T-helper 17 cell (primary cell): ENCODE measurements at regions not wholly inside any gene's neighbourhood (a gene's known extent, or its start where the extent isn't known, plus 50 kb on each side); places are given as distances from the start of the nearest gene placed in this dataset.

ENCODE experiments used
- ATAC-seq: fragments of 150-1000 bp; cut with Tn5 transposase; 2 replicates; pipeline ENCODE4 v1.10.0; 2021; ENCODE audit warnings: mild to moderate bottlenecking, moderate library complexity
- DNase-seq, 3 donors: peaks; one replicate each; pipeline versions ENCODE4 v3.0.0 to v3.0.0-alpha.2; 2020 to 2021
- H3K9me3 ChIP-seq: one replicate; pipeline ENCODE4 v1.7.0; 2013; ENCODE audit warnings: low read length, mild to moderate bottlenecking; ENCODE audit not compliant: control insufficient read depth, poor library complexity, severe bottlenecking
- H3K27ac Mint-ChIP-seq: one replicate; pipeline ENCODE4 v1.8.0; 2022; ENCODE audit warnings: mild to moderate bottlenecking, moderate library complexity, mixed read lengths
- H3K27me3 Mint-ChIP-seq: one replicate; pipeline ENCODE4 v1.8.0; 2022; ENCODE audit warnings: mixed read lengths
- H3K36me3 Mint-ChIP-seq: one replicate; pipeline ENCODE4 v1.8.0; 2022; ENCODE audit warnings: low read depth, mixed read lengths
- H3K4me1 Mint-ChIP-seq: one replicate; pipeline ENCODE4 v1.8.0; 2022; ENCODE audit warnings: mild to moderate bottlenecking, mixed read lengths
- H3K4me3 Mint-ChIP-seq: one replicate; pipeline ENCODE4 v1.8.0; 2022; ENCODE audit warnings: mild to moderate bottlenecking, moderate library complexity, mixed read lengths

DNA sequence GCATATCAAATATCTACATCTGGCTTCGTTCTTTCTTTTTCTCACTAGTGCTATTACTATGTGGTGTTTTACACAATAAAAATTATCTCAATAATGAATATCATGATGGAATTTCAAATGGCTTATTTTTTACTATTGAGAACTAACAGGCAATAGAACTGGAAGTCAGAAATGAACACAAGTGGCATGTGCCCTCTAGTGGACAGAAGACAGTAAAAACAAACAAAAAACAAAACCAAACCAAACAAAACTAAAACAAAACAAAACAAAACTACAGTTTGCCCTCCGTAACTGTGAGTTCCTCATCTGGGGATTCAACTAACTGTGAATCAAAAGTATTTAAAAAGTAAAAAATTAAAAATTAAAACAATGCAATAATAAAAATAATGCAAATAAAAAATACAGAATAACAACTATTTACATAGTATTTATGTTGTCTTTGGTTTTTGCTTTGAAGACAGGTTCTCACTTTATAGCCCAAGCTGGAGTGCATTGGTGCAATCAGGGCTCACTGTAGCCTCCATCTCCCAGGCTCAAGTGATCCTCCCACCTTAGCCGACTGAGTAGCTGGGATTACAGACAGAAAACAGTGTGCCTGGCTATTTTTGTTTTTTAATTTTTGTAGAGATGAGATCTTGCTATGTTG lies 195.6 kb upstream of the TACR3 start:
- Mint-ChIP-seq H3K36me3 (no peaks in the 10 kb centered on the region), H3K27me3 (no peaks in the 10 kb centered on the region), H3K27ac (no peak overlapping the region), H3K4me1 (no peaks in the 10 kb centered on the region), H3K4me3 (no peak overlapping the region)
- no peak for ATAC-seq
- no peak for DNase-seq
- no peaks in the 10 kb centered on the region for H3K9me3 ChIP-seq

- no peaks in the 10 kb centered on the region for H3K27me3 Mint-ChIP-seq
- no peak for DNase-seq
- H3K27ac Mint-ChIP-seq = no peak overlapping the region
- ATAC-seq = no peak
- H3K4me1 Mint-ChIP-seq = no peaks in the 10 kb centered on the region
- no peaks in the 10 kb centered on the region for H3K9me3 ChIP-seq
- no peaks in the 10 kb centered on the region for H3K36me3 Mint-ChIP-seq
- H3K4me3 Mint-ChIP-seq = no peak overlapping the region
These were observed 187.6 kb upstream of the TACR3 start for GRCh38 chr4:103907414-103907813.

- no peak overlapping the region for H3K4me3 Mint-ChIP-seq
- no peaks in the 10 kb centered on the region for H3K9me3 ChIP-seq
- ATAC-seq (no peak), DNase-seq (no peak)
- no peaks in the 10 kb centered on the region for H3K36me3 Mint-ChIP-seq
- H3K4me1 Mint-ChIP-seq = no peaks in the 10 kb centered on the region
- no peaks in the 10 kb centered on the region for H3K27me3 Mint-ChIP-seq
- H3K27ac Mint-ChIP-seq = no peak overlapping the region
These were observed 184.3 kb upstream of the TACR3 start for GRCh38 chr4:103904123-103904522.

GRCh38 chr4:103902730-103903129 lies 182.9 kb upstream of the TACR3 start:
- H3K9me3 ChIP-seq = no peaks in the 10 kb centered on the region
- H3K27me3 Mint-ChIP-seq = no peaks in the 10 kb centered on the region
- no peak overlapping the region for H3K27ac Mint-ChIP-seq
- no peak overlapping the region for H3K4me3 Mint-ChIP-seq
- no peaks in the 10 kb centered on the region for H3K36me3 Mint-ChIP-seq
- no peak for DNase-seq
- no peak for ATAC-seq
- H3K4me1 Mint-ChIP-seq = no peaks in the 10 kb centered on the region

DNA sequence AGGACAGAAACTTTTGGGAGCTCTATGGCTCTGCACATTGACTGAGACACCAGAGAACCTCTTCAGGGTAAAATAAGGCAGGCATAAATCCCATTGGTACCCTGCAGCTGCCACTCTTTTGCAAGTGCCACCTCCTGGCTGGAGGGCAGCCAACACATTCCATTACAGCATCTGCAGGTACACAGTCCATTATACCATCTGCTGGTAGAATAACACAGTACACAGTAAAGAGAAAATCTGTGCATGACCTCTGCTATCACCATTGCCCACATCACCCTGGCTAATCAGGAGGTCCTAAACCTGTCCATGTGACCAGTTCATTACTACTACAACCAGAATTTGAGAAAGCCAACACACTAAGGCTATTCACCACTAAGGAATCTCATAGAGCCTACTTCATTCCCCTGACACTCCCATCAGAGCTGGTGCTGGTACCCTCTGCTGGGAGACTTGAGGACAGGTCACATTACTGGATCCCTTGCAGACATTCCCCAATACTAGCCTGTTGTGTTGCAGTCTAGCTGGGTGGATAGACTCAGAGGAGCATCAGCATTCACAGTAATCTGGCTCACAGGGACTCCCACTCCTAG lies 176.2 kb upstream of the TACR3 start:
- Mint-ChIP-seq H3K4me3 (no peak overlapping the region), H3K4me1 (no peaks in the 10 kb centered on the region), H3K27ac (no peak overlapping the region), H3K36me3 (no peaks in the 10 kb centered on the region), H3K27me3 (no peaks in the 10 kb centered on the region)
- DNase-seq (no peak), ATAC-seq (no peak)
- no peaks in the 10 kb centered on the region for H3K9me3 ChIP-seq

DNA sequence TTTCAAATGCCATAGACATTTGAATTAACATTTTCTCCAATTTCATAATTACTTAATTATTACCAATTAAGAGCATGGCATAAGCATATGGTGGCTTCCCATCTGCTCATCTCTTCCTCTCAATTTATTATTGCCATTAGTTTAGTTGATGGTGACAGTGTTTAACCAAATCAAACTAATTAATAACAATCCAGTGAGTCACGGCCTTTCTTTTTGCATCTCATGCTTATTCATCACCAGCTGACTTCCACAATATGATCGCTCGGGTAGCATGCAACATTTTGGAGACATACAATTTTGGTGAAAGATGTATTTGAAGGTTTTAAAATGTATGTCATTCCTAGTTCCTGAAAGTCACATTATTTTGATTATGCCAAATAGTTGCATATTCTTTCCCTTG lies 172.8 kb upstream of the TACR3 start:
- DNase-seq = no peak
- no peaks in the 10 kb centered on the region for H3K27me3 Mint-ChIP-seq
- H3K4me1 Mint-ChIP-seq = no peaks in the 10 kb centered on the region

GRCh38 chr4:103887191-103887590 lies 167.4 kb upstream of the TACR3 start:
- H3K9me3 ChIP-seq = no peaks in the 10 kb centered on the region
- no peak overlapping the region for H3K27ac Mint-ChIP-seq
- H3K4me1 Mint-ChIP-seq = no peaks in the 10 kb centered on the region
- no peak for DNase-seq
- H3K4me3 Mint-ChIP-seq = no peak overlapping the region
- no peaks in the 10 kb centered on the region for H3K27me3 Mint-ChIP-seq
- ATAC-seq = no peak
- no peaks in the 10 kb centered on the region for H3K36me3 Mint-ChIP-seq

More for the DNA sequence above, 172.8 kb upstream of the TACR3 start:
- no peaks in the 10 kb centered on the region for H3K9me3 ChIP-seq
- H3K4me3 Mint-ChIP-seq = no peak overlapping the region
- H3K27ac Mint-ChIP-seq = no peak overlapping the region
- no peak for ATAC-seq
- H3K36me3 Mint-ChIP-seq = no peaks in the 10 kb centered on the region

- H3K4me3 Mint-ChIP-seq = no peak overlapping the region
- no peak overlapping the region for H3K27ac Mint-ChIP-seq
- no peaks in the 10 kb centered on the region for H3K4me1 Mint-ChIP-seq
- H3K9me3 ChIP-seq = no peaks in the 10 kb centered on the region
- H3K27me3 Mint-ChIP-seq = no peaks in the 10 kb centered on the region
- ATAC-seq (no peak), DNase-seq (no peak)
- H3K36me3 Mint-ChIP-seq = no peaks in the 10 kb centered on the region
These were observed 165.4 kb upstream of the TACR3 start for GRCh38 chr4:103885152-103885551.

DNA sequence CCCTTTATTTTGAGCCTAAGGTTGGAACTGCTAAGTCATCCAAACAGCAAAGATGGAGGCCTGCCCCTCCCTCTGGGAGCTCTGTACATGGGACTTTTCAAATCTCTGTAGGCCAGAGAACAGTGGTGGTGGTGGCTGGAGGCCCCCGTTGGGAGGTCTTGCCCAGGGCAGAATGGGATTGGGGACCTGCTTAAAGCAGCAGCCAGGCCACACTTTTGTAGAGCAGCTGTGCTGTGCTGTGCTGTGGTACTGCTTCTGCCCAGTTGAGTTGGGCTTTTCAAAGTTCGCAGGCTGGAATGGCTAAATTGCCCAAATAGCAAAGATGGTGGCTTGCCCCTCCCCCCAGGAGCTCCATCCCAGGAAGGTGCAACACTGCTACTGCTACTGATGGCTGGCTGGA lies 147.5 kb upstream of the TACR3 start:
- Mint-ChIP-seq H3K4me1 (no peaks in the 10 kb centered on the region), H3K36me3 (no peaks in the 10 kb centered on the region), H3K27me3 (no peaks in the 10 kb centered on the region), H3K27ac (no peak overlapping the region), H3K4me3 (no peak overlapping the region)
- DNase-seq (no peak), ATAC-seq (no peak)
- no peaks in the 10 kb centered on the region for H3K9me3 ChIP-seq

DNA sequence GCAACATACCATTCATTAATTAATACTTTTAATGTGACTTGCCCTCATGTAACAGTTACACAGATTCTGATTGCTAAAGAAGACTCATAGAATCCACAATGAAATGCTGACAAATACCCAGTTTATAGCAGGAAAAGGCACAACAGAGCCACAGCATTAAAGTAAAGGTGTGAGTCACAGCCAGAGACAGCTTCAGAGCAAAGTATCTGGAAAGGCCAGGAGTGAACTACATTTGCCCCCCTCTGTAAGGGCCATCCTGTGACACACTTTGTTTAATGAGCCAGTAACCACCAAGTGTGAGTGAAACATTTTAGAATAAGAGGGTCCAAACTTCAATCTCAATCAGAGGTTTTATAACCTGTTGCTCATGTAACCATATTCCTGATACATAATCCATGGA lies 133.8 kb upstream of the TACR3 start:
- H3K9me3 ChIP-seq = no peaks in the 10 kb centered on the region
- DNase-seq = no peak
- no peaks in the 10 kb centered on the region for H3K36me3 Mint-ChIP-seq
- H3K27me3 Mint-ChIP-seq = no peaks in the 10 kb centered on the region
- no peaks in the 10 kb centered on the region for H3K4me1 Mint-ChIP-seq
- no peak overlapping the region for H3K27ac Mint-ChIP-seq
- H3K4me3 Mint-ChIP-seq = no peak overlapping the region
- ATAC-seq = no peak

GRCh38 chr4:103853146-103853545 lies 133.4 kb upstream of the TACR3 start:
- H3K27me3 Mint-ChIP-seq = no peaks in the 10 kb centered on the region
- no peaks in the 10 kb centered on the region for H3K9me3 ChIP-seq
- H3K27ac Mint-ChIP-seq = no peak overlapping the region
- no peaks in the 10 kb centered on the region for H3K36me3 Mint-ChIP-seq
- DNase-seq (no peak), ATAC-seq (no peak)
- no peaks in the 10 kb centered on the region for H3K4me1 Mint-ChIP-seq
- H3K4me3 Mint-ChIP-seq = no peak overlapping the region

GRCh38 chr4:103845075-103845474 lies 125.3 kb upstream of the TACR3 start:
- Mint-ChIP-seq H3K4me3 (no peak overlapping the region), H3K27ac (no peak overlapping the region), H3K4me1 (no peaks in the 10 kb centered on the region), H3K36me3 (no peaks in the 10 kb centered on the region), H3K27me3 (no peaks in the 10 kb centered on the region)
- DNase-seq (no peak), ATAC-seq (no peak)
- no peaks in the 10 kb centered on the region for H3K9me3 ChIP-seq

- H3K9me3 ChIP-seq = no peaks in the 10 kb centered on the region
- Mint-ChIP-seq H3K4me3 (no peak overlapping the region), H3K27ac (no peak overlapping the region), H3K27me3 (no peaks in the 10 kb centered on the region), H3K36me3 (no peaks in the 10 kb centered on the region), H3K4me1 (no peaks in the 10 kb centered on the region)
- no peak for ATAC-seq
- DNase-seq = no peak
These were observed 123.0 kb upstream of the TACR3 start for GRCh38 chr4:103842637-103843239.

GRCh38 chr4:103842076-103842475 lies 122.3 kb upstream of the TACR3 start:
- Mint-ChIP-seq H3K36me3 (no peaks in the 10 kb centered on the region), H3K4me1 (no peaks in the 10 kb centered on the region), H3K4me3 (no peak overlapping the region), H3K27me3 (no peaks in the 10 kb centered on the region), H3K27ac (no peak overlapping the region)
- ATAC-seq = no peak
- no peak for DNase-seq
- no peaks in the 10 kb centered on the region for H3K9me3 ChIP-seq
